Naive thymus-derived CD4-positive, alpha-beta T cell (primary cell): ENCODE measurements at regions not wholly inside any gene's neighbourhood (a gene's known extent, or its start where the extent isn't known, plus 50 kb on each side); places are given as distances from the start of the nearest gene placed in this dataset.

Experiments used
- ATAC-seq: fragments of 150-1000 bp; cut with Tn5 transposase; 2 replicates; pipeline ENCODE4 v1.10.0; 2021; ENCODE audit warnings: mild to moderate bottlenecking, moderate library complexity
- CTCF ChIA-PET: fragments of 350-600 bp; sonication (Branson Sonifier 250); formaldehyde crosslinking; loops from one replicate; lab custom pipeline; 2021; ENCODE audit warnings: antibody characterized with exemption; lab: Charles Lee
- POLR2A ChIA-PET: fragments of 350-600 bp; sonication (Branson Sonifier 250); formaldehyde crosslinking; loops from one replicate; lab custom pipeline; 2021; ENCODE audit warnings: antibody characterized with exemption, inconsistent platforms; lab: Charles Lee
- DNase-seq, 9 donors: peaks; one replicate each; pipeline versions ENCODE4 v3.0.0 to v3.0.0-alpha.2; 2020 to 2022; ENCODE audit warnings: mixed read lengths in 1 of 9
- H3K27ac ChIP-seq: one replicate; pipeline ENCODE4 v1.7.0; 2013; ENCODE audit warnings: mild to moderate bottlenecking, low read depth, low read length, moderate library complexity
- H3K27me3 ChIP-seq, 2 donors: one replicate each; pipeline ENCODE4 v1.7.0; 2013; ENCODE audit warnings: low read length in 2 of 2, mild to moderate bottlenecking in 2 of 2, moderate library complexity in 2 of 2; ENCODE audit not compliant: control insufficient read depth in 2 of 2, insufficient read depth in 2 of 2
- H3K36me3 ChIP-seq, 3 experiments: 1 replicate in 2 of 3; 2 replicates in 1 of 3; pipeline ENCODE4 v1.7.0; 2013; ENCODE audit warnings: low read length in 3 of 3, mild to moderate bottlenecking in 3 of 3, moderate library complexity in 1 of 3; ENCODE audit not compliant: insufficient read depth in 3 of 3, control insufficient read depth in 2 of 3
- H3K4me1 ChIP-seq, 2 donors: one replicate each; pipeline ENCODE4 v1.7.0; 2013; ENCODE audit warnings: low read length in 2 of 2, mild to moderate bottlenecking in 2 of 2, moderate library complexity in 1 of 2; ENCODE audit not compliant: control insufficient read depth in 2 of 2, insufficient read depth in 2 of 2
- H3K4me3 ChIP-seq: 2 replicates; pipeline ENCODE4 v1.7.0; 2013; ENCODE audit warnings: mild to moderate bottlenecking, low read length
- H3K9me3 ChIP-seq, 3 experiments: 1 replicate in 2 of 3; 2 replicates in 1 of 3; pipeline ENCODE4 v1.7.0; 2013; ENCODE audit warnings: low read length in 3 of 3; ENCODE audit not compliant: control insufficient read depth in 2 of 3
- H3K27ac Mint-ChIP-seq, 9 donors: one replicate each; pipeline ENCODE4 v1.8.0; 2020 to 2022; ENCODE audit warnings: mixed read lengths in 9 of 9, mild to moderate bottlenecking in 8 of 9, moderate library complexity in 5 of 9, inconsistent platforms in 2 of 9
- H3K27me3 Mint-ChIP-seq, 5 donors: one replicate each; pipeline ENCODE4 v1.8.0; 2021 to 2022; ENCODE audit warnings: mixed read lengths in 5 of 5, mild to moderate bottlenecking in 1 of 5
- H3K36me3 Mint-ChIP-seq, 5 donors: one replicate each; pipeline ENCODE4 v1.8.0; 2020 to 2022; ENCODE audit warnings: mixed read lengths in 5 of 5, mild to moderate bottlenecking in 3 of 5, inconsistent platforms in 1 of 5
- H3K4me1 Mint-ChIP-seq, 7 donors: one replicate each; pipeline ENCODE4 v1.8.0; 2020 to 2022; ENCODE audit warnings: mixed read lengths in 7 of 7, mild to moderate bottlenecking in 3 of 7, inconsistent platforms in 1 of 7
- H3K4me3 Mint-ChIP-seq, 10 donors: one replicate each; pipeline ENCODE4 v1.8.0; 2020 to 2022; ENCODE audit warnings: mild to moderate bottlenecking in 10 of 10, mixed read lengths in 10 of 10, moderate library complexity in 6 of 10, inconsistent platforms in 2 of 10
- H3K9me3 Mint-ChIP-seq, 11 donors: one replicate each; pipeline ENCODE4 v1.8.0; 2020 to 2022; ENCODE audit warnings: mixed read lengths in 11 of 11, mild to moderate bottlenecking in 4 of 11, inconsistent platforms in 1 of 11, moderate library complexity in 1 of 11
- intact Hi-C, 2 donors: fragments of 100-400 bp; cut with micrococcal nuclease; formaldehyde crosslinking; loops; one replicate each; pipeline ENCODE4 v1.15.1; 2023

DNA sequence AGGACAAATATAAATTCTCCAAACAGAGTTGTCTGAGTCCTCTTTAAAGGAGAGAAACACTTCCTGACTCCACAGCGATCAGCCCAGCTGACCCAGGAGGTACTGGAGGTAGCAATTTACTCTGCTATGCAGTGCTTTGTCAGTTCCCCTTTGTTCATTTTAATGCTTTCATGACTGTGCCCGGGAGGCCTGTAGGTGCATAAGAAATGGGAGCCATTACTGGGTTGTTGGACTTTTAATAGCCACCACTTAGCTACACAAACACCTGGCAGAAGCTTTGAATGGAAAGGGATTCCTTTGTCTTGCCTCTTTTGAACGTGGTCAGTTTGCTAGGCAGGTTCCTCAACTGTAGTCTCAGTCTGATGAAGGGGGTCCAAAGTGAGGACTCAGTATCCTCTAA, 59.0 kb upstream of the AFF2 start:
- DNase-seq (no peak), ATAC-seq (no peak)
- no peaks in the 10 kb centered on the region for H3K27me3 ChIP-seq
- ChIA-PET CTCF (no interaction called here), POLR2A (no interaction called here)
- Mint-ChIP-seq H3K9me3 (no peaks in the 10 kb centered on the region), H3K27ac (no peak overlapping the region), H3K4me3 (no peak overlapping the region), H3K4me1 (peaks cover 0 to 16% (median 10%) of the 10 kb centered on the region in 7 donors), H3K36me3 (no peaks in the 10 kb centered on the region), H3K27me3 (no peaks in the 10 kb centered on the region)
- H3K4me3 ChIP-seq = no peak overlapping the region
- no peak overlapping the region for H3K27ac ChIP-seq
- H3K9me3 ChIP-seq = no peaks in the 10 kb centered on the region
- no peaks in the 10 kb centered on the region for H3K36me3 ChIP-seq
- intact Hi-C loops = no loop called here
- H3K4me1 ChIP-seq = no peaks in the 10 kb centered on the region

DNA sequence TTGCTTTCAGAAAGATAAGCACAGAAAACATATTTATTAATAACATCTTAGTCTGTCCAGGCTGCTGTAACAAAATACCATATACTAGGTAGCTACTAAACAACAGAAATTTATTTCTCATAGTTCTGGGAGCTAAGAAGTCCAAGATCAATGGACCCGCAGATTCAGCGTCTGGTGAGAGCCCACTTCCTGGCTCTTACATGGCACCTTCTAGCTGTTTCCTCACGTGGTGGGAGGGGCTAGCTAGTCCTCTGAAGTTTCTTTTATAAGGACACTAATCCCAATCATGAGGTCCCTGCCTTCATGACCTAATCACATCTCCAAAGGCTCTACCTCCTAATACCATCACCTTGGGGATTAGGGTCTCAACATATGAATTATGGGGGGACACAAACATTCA, 57.2 kb upstream of the AFF2 start:
- H3K36me3 ChIP-seq = no peaks in the 10 kb centered on the region
- ATAC-seq = no peak
- Mint-ChIP-seq H3K9me3 (no peaks in the 10 kb centered on the region), H3K4me3 (no peak overlapping the region), H3K36me3 (no peaks in the 10 kb centered on the region), H3K27me3 (no peaks in the 10 kb centered on the region), H3K27ac (no peak overlapping the region), H3K4me1 (peaks cover 0 to 16% (median 10%) of the 10 kb centered on the region in 7 donors)
- H3K27ac ChIP-seq = no peak overlapping the region
- DNase-seq = peak in 1 of 9 donors; percentile 0
- no peaks in the 10 kb centered on the region for H3K27me3 ChIP-seq
- ChIA-PET POLR2A (no interaction called here), CTCF (no interaction called here)
- no peak overlapping the region for H3K4me3 ChIP-seq
- no peaks in the 10 kb centered on the region for H3K9me3 ChIP-seq
- H3K4me1 ChIP-seq = no peaks in the 10 kb centered on the region
- intact Hi-C loops = no loop called here

DNA sequence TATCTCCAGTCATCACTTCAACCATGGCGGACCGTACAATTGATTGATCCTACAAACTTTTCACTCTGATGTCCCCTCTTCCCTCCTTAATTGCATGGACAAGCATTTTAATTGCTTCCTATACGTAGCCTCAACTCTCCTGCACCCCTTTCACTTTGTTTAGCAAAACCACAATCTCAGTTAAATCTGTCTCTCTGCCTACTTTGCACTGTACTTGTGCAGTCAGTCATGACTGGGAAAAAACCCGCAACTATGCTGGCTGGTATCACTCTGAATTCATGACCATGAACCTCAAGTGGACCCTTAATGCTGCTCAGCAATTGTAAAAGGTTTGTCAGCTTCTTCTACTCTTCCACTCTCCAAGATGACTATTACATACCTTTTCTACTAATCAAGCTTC, 51.7 kb upstream of the AFF2 start:
- CTCF ChIA-PET = no interaction called here
- DNase-seq (no peak), ATAC-seq (no peak)
- no peaks in the 10 kb centered on the region for H3K27me3 ChIP-seq
- no peaks in the 10 kb centered on the region for H3K9me3 ChIP-seq
- POLR2A ChIA-PET = no interaction called here
- Mint-ChIP-seq H3K9me3 (peaks cover 0 to 7% (median 0%) of the 10 kb centered on the region in 11 donors), H3K36me3 (peaks cover 0 to 3% (median 0%) of the 10 kb centered on the region in 5 donors), H3K27me3 (no peaks in the 10 kb centered on the region), H3K4me3 (no peak overlapping the region), H3K4me1 (peaks cover 0 to 5% (median 0%) of the 10 kb centered on the region in 7 donors), H3K27ac (no peak overlapping the region)
- no peaks in the 10 kb centered on the region for H3K36me3 ChIP-seq
- no peak overlapping the region for H3K4me3 ChIP-seq
- no peaks in the 10 kb centered on the region for H3K4me1 ChIP-seq
- H3K27ac ChIP-seq = no peak overlapping the region
- intact Hi-C loops = no loop called here
